ENCODE measurements at regions not wholly inside any gene's neighbourhood (a gene's known extent, or its start where the extent isn't known, plus 50 kb on each side); places are given as distances from the start of the nearest gene placed in this dataset.
"Not testable (repeated sequence)": the region's sequence is repeated elsewhere in the genome, so short reads cannot be mapped to it uniquely, and the experiment has no call there.

DNA sequence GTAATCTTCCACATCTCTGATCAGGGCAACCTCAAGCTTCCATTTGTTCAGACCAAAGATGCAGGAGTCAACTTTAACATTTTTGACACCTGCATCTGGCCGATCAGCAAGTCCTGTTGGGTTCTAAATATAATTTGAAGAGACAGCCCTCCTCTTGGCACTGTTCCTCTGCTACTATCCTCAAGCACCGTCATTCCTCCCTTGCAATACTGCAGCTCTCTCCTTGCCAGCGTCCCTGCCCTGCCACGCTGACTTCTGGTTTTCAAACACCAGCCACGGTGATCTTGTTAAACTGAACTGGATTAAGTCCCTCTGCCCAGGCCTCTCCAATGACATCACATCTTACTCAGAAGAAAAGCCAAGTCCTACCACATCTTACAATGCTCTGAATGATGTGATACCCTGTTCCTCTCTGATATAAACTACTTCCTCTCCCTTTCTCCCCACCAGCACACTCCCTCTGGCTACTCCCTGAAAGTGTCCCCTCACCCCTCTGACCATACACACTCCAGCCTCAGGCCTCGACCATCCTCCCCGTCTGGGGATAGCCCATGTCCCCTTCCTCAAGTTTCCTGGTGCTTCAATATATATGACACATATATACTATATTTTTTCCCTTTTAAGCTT is 310.8 kb upstream of the CHRNA7 start:
- not testable (repeated sequence) for H3K36me3 ChIP-seq (ENCODE audit: control insufficient read depth in 3 of 3, insufficient read depth in 2 of 3, low read depth in 1 of 3, low read length in 3 of 3); FAIRE-seq; H3K27ac ChIP-seq (ENCODE audit: low read depth in 1 of 3, low read length in 2 of 3); H3K9me3 ChIP-seq (ENCODE audit: control insufficient read depth in 2 of 2, insufficient read depth in 1 of 2, low read depth in 1 of 2, low read length in 1 of 2); H3K27me3 ChIP-seq (ENCODE audit: control insufficient read depth in 3 of 3, insufficient read depth in 3 of 3, low read length in 3 of 3); DNase-seq; H3K4me3 ChIP-seq (ENCODE audit: low read depth in 1 of 3, low read length in 3 of 3); H3K4me1 ChIP-seq (ENCODE audit: control insufficient read depth in 3 of 3, insufficient read depth in 2 of 3, low read depth in 1 of 3, low read length in 2 of 3)
- WGBS, 3 donors = 51 to 60% (median 52%) methylated on average over 5 to 7 of the region's 7 CpGs

DNA sequence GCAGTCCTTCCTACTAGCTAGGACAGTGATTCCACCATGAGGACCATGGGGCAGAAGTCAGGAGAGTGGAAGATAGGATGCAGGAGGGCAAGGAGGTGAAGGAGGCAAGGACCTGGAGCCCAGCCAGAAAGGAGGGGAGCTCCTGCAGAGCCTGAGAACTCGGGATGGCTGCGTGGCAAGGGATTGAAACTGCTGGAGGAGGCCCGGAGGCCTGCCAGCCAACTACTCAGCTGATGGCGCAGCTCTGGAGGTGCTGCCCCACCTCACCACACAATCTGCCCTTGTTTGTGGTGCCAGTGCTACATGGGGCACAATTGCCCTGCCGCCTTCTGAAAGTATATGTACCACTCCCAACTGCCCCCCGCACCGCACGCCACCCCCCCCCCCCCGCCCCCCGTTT is 307.3 kb upstream of the CHRNA7 start:
- 85 to 95% (median 87%) methylated on average over 10 of the region's 10 CpGs for WGBS, 3 donors
- not testable (repeated sequence) for H3K27ac ChIP-seq (ENCODE audit: low read depth in 1 of 3, low read length in 2 of 3); H3K27me3 ChIP-seq (ENCODE audit: control insufficient read depth in 3 of 3, insufficient read depth in 3 of 3, low read length in 3 of 3); H3K36me3 ChIP-seq (ENCODE audit: control insufficient read depth in 3 of 3, insufficient read depth in 2 of 3, low read depth in 1 of 3, low read length in 3 of 3); H3K4me3 ChIP-seq (ENCODE audit: low read depth in 1 of 3, low read length in 3 of 3); H3K9me3 ChIP-seq (ENCODE audit: control insufficient read depth in 2 of 2, insufficient read depth in 1 of 2, low read depth in 1 of 2, low read length in 1 of 2); FAIRE-seq; H3K4me1 ChIP-seq (ENCODE audit: control insufficient read depth in 3 of 3, insufficient read depth in 2 of 3, low read depth in 1 of 3, low read length in 2 of 3); DNase-seq

DNA sequence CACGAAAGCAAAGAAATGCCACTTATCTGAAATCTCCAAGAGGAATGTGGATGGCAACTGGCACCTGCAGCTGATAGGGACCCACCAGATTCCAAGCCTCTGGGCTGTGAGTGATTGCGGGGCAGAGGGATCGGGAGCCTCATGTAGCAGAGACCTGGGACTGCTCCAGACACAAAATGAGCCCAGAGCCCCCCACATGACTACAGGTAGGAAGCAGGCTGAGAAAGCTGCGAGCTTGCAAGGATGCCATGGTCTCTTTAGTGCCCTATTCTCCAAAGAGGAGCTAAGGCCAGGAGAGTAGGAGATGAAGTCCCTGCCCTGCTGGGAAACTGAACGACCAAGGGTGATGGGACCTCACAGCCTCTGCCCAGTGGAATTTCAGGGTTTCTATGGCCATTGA is 305.4 kb upstream of the CHRNA7 start:
- H3K4me3 ChIP-seq (ENCODE audit: low read depth in 1 of 3, low read length in 3 of 3); FAIRE-seq; H3K27ac ChIP-seq (ENCODE audit: low read depth in 1 of 3, low read length in 2 of 3); H3K4me1 ChIP-seq (ENCODE audit: control insufficient read depth in 3 of 3, insufficient read depth in 2 of 3, low read depth in 1 of 3, low read length in 2 of 3); H3K27me3 ChIP-seq (ENCODE audit: control insufficient read depth in 3 of 3, insufficient read depth in 3 of 3, low read length in 3 of 3); H3K36me3 ChIP-seq (ENCODE audit: control insufficient read depth in 3 of 3, insufficient read depth in 2 of 3, low read depth in 1 of 3, low read length in 3 of 3); DNase-seq; H3K9me3 ChIP-seq (ENCODE audit: control insufficient read depth in 2 of 2, insufficient read depth in 1 of 2, low read depth in 1 of 2, low read length in 1 of 2): not testable (repeated sequence)
- 77 to 81% (median 81%) methylated on average over 5 of the region's 5 CpGs for WGBS, 3 donors

DNA sequence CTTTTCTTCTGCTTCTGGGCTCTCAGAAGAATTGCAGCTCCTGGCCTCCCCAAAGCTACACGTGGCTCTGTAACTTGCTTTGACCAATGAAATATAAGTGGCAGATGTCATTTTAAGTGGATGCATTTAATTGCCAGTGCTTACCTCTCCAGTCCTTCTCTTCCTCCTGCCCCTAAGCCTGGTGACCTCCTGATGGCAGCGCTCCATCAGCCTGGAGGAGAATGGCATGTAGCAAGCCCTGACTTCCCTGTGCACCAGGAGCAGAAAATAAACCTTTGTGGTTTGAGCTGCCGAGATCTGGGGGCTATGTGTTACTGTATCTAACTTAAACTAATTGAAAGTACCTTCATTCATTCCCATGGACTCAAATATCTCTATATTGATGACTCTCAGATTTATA is 304.7 kb upstream of the CHRNA7 start:
- H3K36me3 ChIP-seq (ENCODE audit: control insufficient read depth in 3 of 3, insufficient read depth in 2 of 3, low read depth in 1 of 3, low read length in 3 of 3); H3K27me3 ChIP-seq (ENCODE audit: control insufficient read depth in 3 of 3, insufficient read depth in 3 of 3, low read length in 3 of 3); H3K4me1 ChIP-seq (ENCODE audit: control insufficient read depth in 3 of 3, insufficient read depth in 2 of 3, low read depth in 1 of 3, low read length in 2 of 3); FAIRE-seq; H3K4me3 ChIP-seq (ENCODE audit: low read depth in 1 of 3, low read length in 3 of 3); H3K9me3 ChIP-seq (ENCODE audit: control insufficient read depth in 2 of 2, insufficient read depth in 1 of 2, low read depth in 1 of 2, low read length in 1 of 2); DNase-seq; H3K27ac ChIP-seq (ENCODE audit: low read depth in 1 of 3, low read length in 2 of 3): not testable (repeated sequence)
- WGBS, 3 donors = 68 to 90% (median 85%) methylated on average over 3 of the region's 3 CpGs

DNA sequence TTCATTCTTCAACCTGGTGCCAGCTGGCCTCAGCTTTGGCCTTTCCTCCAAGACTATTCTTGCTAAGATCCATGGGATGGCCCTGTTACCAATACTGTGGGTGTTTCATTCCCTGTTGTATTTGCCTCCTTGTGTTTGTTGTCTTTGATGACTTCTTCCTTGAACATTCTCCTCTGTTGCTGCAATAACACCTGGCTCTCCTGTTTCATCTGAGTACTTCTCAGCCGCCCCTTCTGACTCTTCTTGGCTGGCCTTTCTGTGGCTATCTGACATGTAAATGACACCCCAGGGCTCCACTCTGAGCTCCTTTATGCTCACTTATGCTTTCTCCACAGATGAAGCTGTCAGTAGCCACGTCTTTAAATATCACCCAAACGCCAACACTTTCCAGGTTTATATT is 302.7 kb upstream of the CHRNA7 start:
- H3K27me3 ChIP-seq (ENCODE audit: control insufficient read depth in 3 of 3, insufficient read depth in 3 of 3, low read length in 3 of 3) = no peaks in the 10 kb centered on the region
- H3K4me1 ChIP-seq (ENCODE audit: control insufficient read depth in 3 of 3, insufficient read depth in 2 of 3, low read depth in 1 of 3, low read length in 2 of 3) = no peaks in the 10 kb centered on the region
- H3K27ac ChIP-seq (ENCODE audit: low read depth in 1 of 3, low read length in 2 of 3) = no peak overlapping the region
- DNase-seq (no peak), FAIRE-seq (no peak)
- no peaks in the 10 kb centered on the region for H3K9me3 ChIP-seq (ENCODE audit: control insufficient read depth in 2 of 2, insufficient read depth in 1 of 2, low read depth in 1 of 2, low read length in 1 of 2)
- 54 to 68% (median 65%) methylated on average over 3 of the region's 3 CpGs for WGBS, 3 donors
- H3K4me3 ChIP-seq (ENCODE audit: low read depth in 1 of 3, low read length in 3 of 3) = no peak overlapping the region
- no peaks in the 10 kb centered on the region for H3K36me3 ChIP-seq (ENCODE audit: control insufficient read depth in 3 of 3, insufficient read depth in 2 of 3, low read depth in 1 of 3, low read length in 3 of 3)

DNA sequence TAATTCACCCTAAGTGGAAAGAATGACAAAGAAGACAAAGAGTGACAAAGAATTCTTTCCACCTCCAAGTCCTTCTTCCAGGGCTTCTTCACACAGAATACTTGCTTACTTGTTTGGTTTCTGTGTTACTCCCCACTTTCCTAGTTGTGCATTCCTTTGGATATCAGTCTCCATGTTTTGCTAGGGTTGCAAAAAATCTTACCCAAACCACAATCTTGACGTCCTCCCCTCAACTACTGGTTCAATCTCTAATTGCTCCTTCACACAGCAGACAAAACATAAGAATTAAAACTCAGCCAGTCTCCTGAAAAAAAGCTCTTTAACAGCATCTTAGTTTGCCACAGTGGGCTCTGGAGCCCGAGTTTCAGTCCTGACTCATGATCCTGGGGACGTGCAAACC is 297.6 kb upstream of the CHRNA7 start:
- Histone ChIP-seq H3K27ac (ENCODE audit: low read depth in 1 of 3, low read length in 2 of 3) (no peak overlapping the region), H3K4me3 (ENCODE audit: low read depth in 1 of 3, low read length in 3 of 3) (no peak overlapping the region), H3K9me3 (ENCODE audit: control insufficient read depth in 2 of 2, insufficient read depth in 1 of 2, low read depth in 1 of 2, low read length in 1 of 2) (no peaks in the 10 kb centered on the region), H3K27me3 (ENCODE audit: control insufficient read depth in 3 of 3, insufficient read depth in 3 of 3, low read length in 3 of 3) (no peaks in the 10 kb centered on the region), H3K4me1 (ENCODE audit: control insufficient read depth in 3 of 3, insufficient read depth in 2 of 3, low read depth in 1 of 3, low read length in 2 of 3) (no peaks in the 10 kb centered on the region), H3K36me3 (ENCODE audit: control insufficient read depth in 3 of 3, insufficient read depth in 2 of 3, low read depth in 1 of 3, low read length in 3 of 3) (no peaks in the 10 kb centered on the region)
- FAIRE-seq (no peak), DNase-seq (no peak)
- WGBS, 3 donors = 49 to 63% (median 62%) methylated on average over 3 of the region's 3 CpGs

DNA sequence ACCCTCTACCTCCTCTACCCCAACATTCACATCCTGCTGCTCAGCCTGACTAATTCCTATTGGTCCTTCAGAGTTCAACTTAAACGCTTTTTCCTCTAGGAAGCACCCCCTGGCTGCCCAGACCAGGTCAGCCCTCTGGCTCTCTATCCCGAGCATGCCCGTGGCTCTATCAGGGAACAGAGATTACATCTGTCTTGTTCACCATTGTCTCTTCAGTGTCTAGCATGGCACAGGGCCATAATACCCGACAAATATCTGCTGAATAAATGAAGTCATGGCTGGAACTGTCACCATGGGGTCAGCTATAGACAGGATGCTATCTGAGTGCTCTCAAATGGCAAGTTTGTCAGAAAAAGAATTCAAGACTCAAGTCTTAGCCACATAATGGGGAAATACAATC is 296.9 kb upstream of the CHRNA7 start:
- H3K36me3 ChIP-seq (ENCODE audit: control insufficient read depth in 3 of 3, insufficient read depth in 2 of 3, low read depth in 1 of 3, low read length in 3 of 3) = no peaks in the 10 kb centered on the region
- no peak for FAIRE-seq
- no peaks in the 10 kb centered on the region for H3K9me3 ChIP-seq (ENCODE audit: control insufficient read depth in 2 of 2, insufficient read depth in 1 of 2, low read depth in 1 of 2, low read length in 1 of 2)
- H3K27ac ChIP-seq (ENCODE audit: low read depth in 1 of 3, low read length in 2 of 3) = no peak overlapping the region
- H3K4me1 ChIP-seq (ENCODE audit: control insufficient read depth in 3 of 3, insufficient read depth in 2 of 3, low read depth in 1 of 3, low read length in 2 of 3) = no peaks in the 10 kb centered on the region
- no peaks in the 10 kb centered on the region for H3K27me3 ChIP-seq (ENCODE audit: control insufficient read depth in 3 of 3, insufficient read depth in 3 of 3, low read length in 3 of 3)
- no peak for DNase-seq
- WGBS, 3 donors = 60 to 78% (median 65%) methylated on average over 4 of the region's 4 CpGs
- no peak overlapping the region for H3K4me3 ChIP-seq (ENCODE audit: low read depth in 1 of 3, low read length in 3 of 3)

DNA sequence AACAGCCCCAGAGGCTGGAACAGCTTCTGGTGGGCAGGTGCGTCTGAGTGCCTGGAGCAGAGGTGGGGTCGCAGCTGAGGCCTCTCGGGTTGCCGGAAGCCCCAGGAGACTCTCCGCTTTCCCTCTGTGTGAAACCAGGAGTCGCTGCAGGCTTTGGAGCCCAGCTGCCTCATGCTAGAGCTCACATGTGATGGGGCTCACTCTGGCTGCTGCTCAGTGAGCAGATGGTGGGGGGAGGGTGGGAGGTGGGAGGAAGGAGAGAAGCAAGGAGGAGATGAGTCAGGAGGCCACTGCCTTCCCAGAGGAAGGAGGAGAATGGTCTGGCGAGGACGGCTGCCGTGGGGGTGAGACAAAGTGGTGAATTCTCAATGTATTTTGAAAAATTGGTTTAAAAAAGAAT is 290.1 kb upstream of the CHRNA7 start:
- Histone ChIP-seq H3K27ac (ENCODE audit: low read depth in 1 of 3, low read length in 2 of 3) (no peak overlapping the region), H3K4me1 (ENCODE audit: control insufficient read depth in 3 of 3, insufficient read depth in 2 of 3, low read depth in 1 of 3, low read length in 2 of 3) (no peaks in the 10 kb centered on the region), H3K36me3 (ENCODE audit: control insufficient read depth in 3 of 3, insufficient read depth in 2 of 3, low read depth in 1 of 3, low read length in 3 of 3) (no peaks in the 10 kb centered on the region), H3K9me3 (ENCODE audit: control insufficient read depth in 2 of 2, insufficient read depth in 1 of 2, low read depth in 1 of 2, low read length in 1 of 2) (no peaks in the 10 kb centered on the region), H3K4me3 (ENCODE audit: low read depth in 1 of 3, low read length in 3 of 3) (no peak overlapping the region), H3K27me3 (ENCODE audit: control insufficient read depth in 3 of 3, insufficient read depth in 3 of 3, low read length in 3 of 3) (no peaks in the 10 kb centered on the region)
- FAIRE-seq (no peak), DNase-seq (no peak)
- WGBS, 3 donors = 50 to 76% (median 70%) methylated on average over 9 of the region's 9 CpGs

DNA sequence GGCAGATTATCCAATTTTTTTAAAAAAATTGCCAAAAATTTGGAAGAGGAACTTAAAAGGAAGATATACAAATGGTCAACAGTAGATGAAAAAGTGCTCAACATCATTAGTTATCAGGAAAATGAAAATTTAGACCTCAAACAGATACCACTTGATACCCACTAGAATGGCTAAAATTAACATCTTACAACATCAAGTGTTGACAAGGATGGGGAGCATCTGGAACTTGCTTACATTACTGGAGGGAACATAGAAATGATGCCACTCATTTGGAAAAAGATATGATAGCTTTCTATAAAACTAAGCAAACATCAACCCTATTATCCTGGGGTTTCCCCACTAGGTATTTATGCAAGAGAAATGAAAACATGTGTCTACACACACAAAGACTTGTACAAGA is 284.5 kb upstream of the CHRNA7 start:
- no peak for FAIRE-seq

More for the DNA sequence above, 284.5 kb upstream of the CHRNA7 start:
- H3K4me1 ChIP-seq (ENCODE audit: control insufficient read depth in 3 of 3, insufficient read depth in 2 of 3, low read depth in 1 of 3, low read length in 2 of 3) = no peaks in the 10 kb centered on the region
- no peak for DNase-seq
- H3K4me3 ChIP-seq (ENCODE audit: low read depth in 1 of 3, low read length in 3 of 3) = no peak overlapping the region
- H3K27me3 ChIP-seq (ENCODE audit: control insufficient read depth in 3 of 3, insufficient read depth in 3 of 3, low read length in 3 of 3) = no peaks in the 10 kb centered on the region
- no peak overlapping the region for H3K27ac ChIP-seq (ENCODE audit: low read depth in 1 of 3, low read length in 2 of 3)
- no peaks in the 10 kb centered on the region for H3K9me3 ChIP-seq (ENCODE audit: control insufficient read depth in 2 of 2, insufficient read depth in 1 of 2, low read depth in 1 of 2, low read length in 1 of 2)
- H3K36me3 ChIP-seq (ENCODE audit: control insufficient read depth in 3 of 3, insufficient read depth in 2 of 3, low read depth in 1 of 3, low read length in 3 of 3) = no peaks in the 10 kb centered on the region

Data from small intestine (tissue), 7 donors.